Spleen (tissue), 11 donors: ENCODE measurements at regions not wholly inside any gene's neighbourhood (a gene's known extent, or its start where the extent isn't known, plus 50 kb on each side); places are given as distances from the start of the nearest gene placed in this dataset.

Experiments
- DNase-seq: peaks from one replicate; pipeline ENCODE4 v3.0.0-alpha.2; 2020
- H3K27ac ChIP-seq, 8 donors: fragments of 200-600 bp; sonication (generic) in 7 of 8; 1 replicate in 4 of 8; 2 replicates in 4 of 8; pipeline versions ENCODE4 v1.5.0 to v1.8.0; 2016 to 2021; ENCODE audit warnings: inconsistent platforms in 4 of 8, mild to moderate bottlenecking in 4 of 8, moderate library complexity in 1 of 8
- H3K27me3 ChIP-seq, 7 donors: fragments of 200-600 bp; sonication (generic) in 6 of 7; replicated peaks in 1 of 7; 1 replicate in 4 of 7; 2 replicates in 3 of 7; pipeline versions ENCODE4 v1.5.0 to v1.8.0; 2016 to 2021; ENCODE audit warnings: inconsistent platforms in 3 of 7, mild to moderate bottlenecking in 1 of 7
- H3K36me3 ChIP-seq, 6 donors: fragments of 200-600 bp; sonication (generic) in 5 of 6; 1 replicate in 4 of 6; 2 replicates in 2 of 6; pipeline versions ENCODE4 v1.5.0 to v1.8.0; 2016 to 2021; ENCODE audit warnings: inconsistent platforms in 2 of 6
- H3K4me1 ChIP-seq, 6 donors: fragments of 200-600 bp; sonication (generic) in 5 of 6; 1 replicate in 3 of 6; 2 replicates in 3 of 6; pipeline versions ENCODE4 v1.5.0 to v1.8.0; 2016 to 2021; ENCODE audit warnings: inconsistent platforms in 3 of 6
- H3K4me3 ChIP-seq, 8 donors: fragments of 200-600 bp; sonication (generic) in 7 of 8; 1 replicate in 4 of 8; 2 replicates in 4 of 8; pipeline versions ENCODE4 v1.5.0 to v1.8.0; 2016 to 2021; ENCODE audit warnings: inconsistent platforms in 4 of 8, mild to moderate bottlenecking in 4 of 8, moderate library complexity in 2 of 8
- H3K9me3 ChIP-seq, 8 donors: fragments of 200-600 bp; sonication (generic) in 7 of 8; 1 replicate in 4 of 8; 2 replicates in 4 of 8; pipeline versions ENCODE4 v1.5.0 to v1.8.0; 2016 to 2021; ENCODE audit warnings: inconsistent platforms in 4 of 8
- POLR2A ChIP-seq, 3 donors: fragments of 450-650 bp; IDR thresholded peaks; one replicate each; pipeline ENCODE4 v1.5.1; 2017; ENCODE audit warnings: antibody characterized with exemption in 3 of 3, mild to moderate bottlenecking in 1 of 3
- POLR2AphosphoS5 ChIP-seq, 3 donors: sonication (generic); formaldehyde crosslinking; IDR thresholded peaks; one replicate each; pipeline ENCODE4 v1.5.1; 2017; ENCODE audit warnings: antibody characterized with exemption in 3 of 3
- WGBS, 5 donors: extraction: QIAGEN DNeasy Blood & Tissue Kit in 3 of 5; methylation state at CpG; one replicate each; pipeline versions ENCODE4 v1.1.5 to v1.1.7; 2013 to 2018; 5-methylcytosine and 5-hydroxymethylcytosine counted together
- intact Hi-C: fragments of 100-400 bp; cut with DNase I; formaldehyde crosslinking; loops from one replicate; pipeline ENCODE4 v1.15.0; 2023; ENCODE audit warnings: low total_unique reads
- TF ChIP-seq, protein P1 (sequence below), 11 experiments: fragments of 200-600 bp in 7 of 11; fragments of 450-650 bp in 4 of 11; sonication (generic) in 4 of 11; IDR thresholded peaks in 8 of 11; conservative IDR thresholded peaks in 3 of 11; 1 replicate in 7 of 11; 2 replicates in 4 of 11; pipeline versions ENCODE4 v1.4.0 to v1.8.0; 2016 to 2021; ENCODE audit warnings: antibody characterized with exemption in 11 of 11, inconsistent platforms in 4 of 11, mild to moderate bottlenecking in 1 of 11
- donor health status: healthy with polysubstance abuse.
- donor health status: DM: no; HTN: no; CAD: no; lungs with moderate emphysema.
- donor health status: DM: no; HTN: no; CAD: no.
- donor health status: Bipolar disorder and iron deficiency.
- donor health status: healthy.
- donor health status: DM: no; HTN: no; CAD: no.
- donor health status: DM: yes; HTN: yes; CAD: no.

DNA sequence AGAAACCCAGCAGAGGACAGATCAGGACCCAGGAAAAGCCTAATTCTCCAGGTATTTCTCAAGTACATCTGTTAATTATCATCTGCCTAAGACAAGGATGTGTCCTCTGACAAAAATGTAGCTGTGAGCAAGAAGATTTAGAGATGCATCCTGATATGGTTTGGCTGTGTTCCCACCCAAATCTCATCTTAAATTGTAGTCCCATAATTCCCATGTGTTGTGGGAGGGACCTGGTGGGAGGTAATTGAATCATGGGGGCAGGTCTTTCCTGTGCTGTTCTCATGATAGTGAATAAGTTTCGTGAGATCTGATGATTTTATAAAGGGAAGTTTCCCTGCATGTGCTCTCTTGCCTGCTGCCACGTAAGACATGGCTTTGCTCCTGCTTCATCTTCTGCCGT is 381.8 kb downstream of the BUD13 start:
- H3K27ac ChIP-seq: no peak overlapping the region
- no peak overlapping the region for H3K4me3 ChIP-seq
- no peaks in the 10 kb centered on the region for H3K36me3 ChIP-seq
- peaks cover 0 to 21% (median 6%) of the 10 kb centered on the region in 8 donors for H3K9me3 ChIP-seq
- H3K4me1 ChIP-seq: no peaks in the 10 kb centered on the region
- WGBS, 5 donors: 54 to 80% (median 69%) methylated on average over 3 of the region's 3 CpGs
- H3K27me3 ChIP-seq: peaks cover 0 to 23% (median 0%) of the 10 kb centered on the region in 7 donors
- no peak for TF ChIP-seq POLR2AphosphoS5 (IDR thresholded peaks at IDR 0.05)
- TF ChIP-seq, protein P1, sequence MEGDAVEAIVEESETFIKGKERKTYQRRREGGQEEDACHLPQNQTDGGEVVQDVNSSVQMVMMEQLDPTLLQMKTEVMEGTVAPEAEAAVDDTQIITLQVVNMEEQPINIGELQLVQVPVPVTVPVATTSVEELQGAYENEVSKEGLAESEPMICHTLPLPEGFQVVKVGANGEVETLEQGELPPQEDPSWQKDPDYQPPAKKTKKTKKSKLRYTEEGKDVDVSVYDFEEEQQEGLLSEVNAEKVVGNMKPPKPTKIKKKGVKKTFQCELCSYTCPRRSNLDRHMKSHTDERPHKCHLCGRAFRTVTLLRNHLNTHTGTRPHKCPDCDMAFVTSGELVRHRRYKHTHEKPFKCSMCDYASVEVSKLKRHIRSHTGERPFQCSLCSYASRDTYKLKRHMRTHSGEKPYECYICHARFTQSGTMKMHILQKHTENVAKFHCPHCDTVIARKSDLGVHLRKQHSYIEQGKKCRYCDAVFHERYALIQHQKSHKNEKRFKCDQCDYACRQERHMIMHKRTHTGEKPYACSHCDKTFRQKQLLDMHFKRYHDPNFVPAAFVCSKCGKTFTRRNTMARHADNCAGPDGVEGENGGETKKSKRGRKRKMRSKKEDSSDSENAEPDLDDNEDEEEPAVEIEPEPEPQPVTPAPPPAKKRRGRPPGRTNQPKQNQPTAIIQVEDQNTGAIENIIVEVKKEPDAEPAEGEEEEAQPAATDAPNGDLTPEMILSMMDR (IDR thresholded peaks at IDR 0.05 in 8 of 11, conservative IDR thresholded peaks at IDR 0.05 in 3 of 11): no peak
- no peak for TF ChIP-seq POLR2A (IDR thresholded peaks at IDR 0.05)
- no peak for DNase-seq
- intact Hi-C loops: no loop called here

DNA sequence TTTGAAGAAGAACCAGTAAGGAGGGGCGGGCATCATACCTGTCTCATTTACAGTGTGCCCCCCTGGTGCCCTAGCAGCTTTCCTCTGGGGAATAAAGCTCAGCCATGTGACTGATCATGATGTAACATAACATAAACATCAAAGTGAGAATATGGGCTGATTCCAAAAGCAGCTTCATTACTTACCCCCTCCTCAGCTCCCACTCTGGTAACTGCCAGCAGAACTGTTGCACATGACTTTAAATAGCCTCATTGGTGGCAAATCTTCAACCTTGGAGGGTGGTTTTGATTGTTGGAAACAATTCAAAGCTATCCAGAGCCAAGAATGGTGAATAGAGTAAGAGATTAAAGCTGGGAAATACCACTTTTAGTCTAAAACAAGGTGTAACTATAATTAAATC is 384.6 kb downstream of the BUD13 start:
- 78 to 90% (median 83%) methylated on average over 1 of the region's 1 CpG for WGBS, 5 donors
- peaks cover 0 to 2% (median 0%) of the 10 kb centered on the region in 8 donors for H3K9me3 ChIP-seq
- H3K4me3 ChIP-seq: no peak overlapping the region
- no peak for DNase-seq
- H3K27ac ChIP-seq: no peak overlapping the region
- intact Hi-C loops: no loop called here
- no peaks in the 10 kb centered on the region for H3K4me1 ChIP-seq
- no peak for TF ChIP-seq POLR2AphosphoS5 (IDR thresholded peaks at IDR 0.05)
- TF ChIP-seq, protein P1 (IDR thresholded peaks at IDR 0.05 in 8 of 11, conservative IDR thresholded peaks at IDR 0.05 in 3 of 11): no peak
- no peak for TF ChIP-seq POLR2A (IDR thresholded peaks at IDR 0.05)
- H3K36me3 ChIP-seq: no peaks in the 10 kb centered on the region
- H3K27me3 ChIP-seq: peaks cover 0 to 19% (median 0%) of the 10 kb centered on the region in 7 donors

DNA sequence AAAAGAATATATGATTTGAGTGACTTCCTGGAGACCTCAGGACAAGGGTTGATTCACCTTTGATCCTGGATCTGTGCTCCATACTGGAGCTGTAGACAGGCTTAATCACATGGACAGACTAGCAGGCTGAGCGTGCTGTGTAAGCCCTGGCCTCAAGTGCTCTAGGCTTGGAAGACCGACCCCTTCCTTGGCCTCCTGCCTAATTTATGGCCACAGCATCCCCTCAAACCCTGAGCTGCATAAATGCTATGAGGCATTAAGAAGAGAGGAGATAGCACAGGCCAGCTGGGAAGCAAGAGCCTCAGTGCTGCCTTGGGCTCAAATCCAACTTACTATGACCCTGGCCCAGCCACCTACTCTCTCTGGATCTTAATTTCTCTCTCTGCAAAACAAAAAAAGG is 385.1 kb downstream of the BUD13 start:
- WGBS, 5 donors: 58 to 79% (median 67%) methylated on average over 2 of the region's 2 CpGs
- no peak for TF ChIP-seq POLR2AphosphoS5 (IDR thresholded peaks at IDR 0.05)
- TF ChIP-seq, protein P1 (IDR thresholded peaks at IDR 0.05 in 8 of 11, conservative IDR thresholded peaks at IDR 0.05 in 3 of 11): no peak
- no peak for TF ChIP-seq POLR2A (IDR thresholded peaks at IDR 0.05)
- H3K4me3 ChIP-seq: no peak overlapping the region
- no peaks in the 10 kb centered on the region for H3K36me3 ChIP-seq
- no peaks in the 10 kb centered on the region for H3K9me3 ChIP-seq
- H3K27me3 ChIP-seq: peaks cover 0 to 19% (median 0%) of the 10 kb centered on the region in 7 donors
- H3K27ac ChIP-seq: no peak overlapping the region
- intact Hi-C loops: no loop called here
- H3K4me1 ChIP-seq: no peaks in the 10 kb centered on the region
- DNase-seq: no peak

DNA sequence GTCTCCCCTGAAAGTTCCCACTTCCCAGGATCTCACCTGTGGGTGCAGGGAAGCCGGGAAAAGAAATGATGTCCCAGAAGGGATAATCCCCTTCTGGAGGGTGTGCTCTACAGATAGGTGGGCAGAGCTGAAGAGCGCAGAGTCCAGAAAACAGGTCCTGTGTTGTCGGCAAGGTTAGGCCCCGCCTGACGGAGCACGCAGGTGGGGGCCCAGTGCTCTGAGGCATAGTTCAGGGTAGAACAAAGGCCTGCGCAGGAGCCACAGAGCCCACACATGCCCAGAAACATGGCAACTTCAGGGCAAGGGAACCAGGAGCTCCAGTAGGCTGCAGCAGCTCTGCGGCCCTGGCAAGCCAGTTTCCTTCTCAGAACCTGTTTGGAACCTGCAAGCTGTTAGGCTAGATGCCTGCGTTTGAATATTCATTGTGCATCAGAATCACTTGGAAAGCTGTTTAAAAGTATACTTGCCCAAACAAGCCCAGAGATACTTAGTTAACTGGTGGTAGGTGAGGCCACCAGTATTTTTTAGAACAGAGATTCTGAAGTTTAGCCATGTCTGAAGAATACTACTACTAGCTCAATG is 386.6 kb downstream of the BUD13 start:
- WGBS, 5 donors: 86 to 94% (median 92%) methylated on average over 9 of the region's 9 CpGs
- H3K27ac ChIP-seq: no peak overlapping the region
- no peak for TF ChIP-seq POLR2A (IDR thresholded peaks at IDR 0.05)
- H3K4me3 ChIP-seq: no peak overlapping the region
- peaks cover 0 to 7% (median 0%) of the 10 kb centered on the region in 7 donors for H3K27me3 ChIP-seq
- intact Hi-C loops: no loop called here
- no peaks in the 10 kb centered on the region for H3K9me3 ChIP-seq
- no peaks in the 10 kb centered on the region for H3K4me1 ChIP-seq
- no peak for DNase-seq
- no peaks in the 10 kb centered on the region for H3K36me3 ChIP-seq
